ENCODE measurements at regions not wholly inside any gene's neighbourhood (a gene's known extent, or its start where the extent isn't known, plus 50 kb on each side); places are given as distances from the start of the nearest gene placed in this dataset.
"Not testable (repeated sequence)": the region's sequence is repeated elsewhere in the genome, so short reads cannot be mapped to it uniquely, and the experiment has no call there.

DNA sequence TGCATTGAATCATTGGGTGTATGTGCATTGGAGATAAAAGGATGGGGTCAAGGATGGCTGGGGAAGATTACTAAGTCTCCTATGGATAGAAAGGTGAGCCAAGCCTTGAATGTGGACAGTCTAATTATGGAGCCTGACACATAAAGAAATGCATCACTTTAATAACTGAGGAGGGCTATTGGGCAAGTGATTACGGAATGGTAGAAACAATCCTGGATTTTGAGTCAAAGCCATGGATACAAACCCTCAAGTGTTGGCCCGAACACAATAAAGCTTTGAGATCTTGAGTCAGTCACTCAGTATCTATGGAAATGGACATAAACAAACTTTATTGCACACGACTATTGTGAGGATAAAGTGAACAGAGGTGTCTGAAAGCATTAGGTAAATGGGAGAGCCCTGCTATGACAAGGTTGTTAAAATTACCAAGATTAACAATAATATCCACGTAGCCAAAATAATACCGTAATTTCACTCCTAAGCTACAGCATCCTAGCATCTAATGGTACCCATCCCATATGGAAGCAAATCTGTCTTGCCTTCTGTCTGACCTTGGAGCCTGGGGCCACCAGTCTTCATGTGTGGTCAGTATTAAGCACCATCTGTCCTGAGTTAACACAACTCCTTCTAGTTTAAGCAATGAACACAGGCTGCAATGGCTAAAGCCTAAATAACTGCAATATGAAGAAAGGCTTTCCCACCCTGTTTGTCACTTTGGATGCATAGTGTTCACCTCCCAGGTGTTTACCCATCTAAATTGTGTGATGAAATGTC, 136.9 kb upstream of the PRICKLE2 start:
- no peaks in the 10 kb centered on the region for H3K27me3 ChIP-seq
- no peak overlapping the region for H3K4me3 ChIP-seq (replicated peaks in 1 of 3)
- no peak for DNase-seq
- H3K27ac ChIP-seq, result no peak overlapping the region
- intact Hi-C loops (cut with DNase I), result no loop called here
- H3K36me3 ChIP-seq, result no peaks in the 10 kb centered on the region
- no peaks in the 10 kb centered on the region for H3K4me1 ChIP-seq
- H3K9me3 ChIP-seq, result no peaks in the 10 kb centered on the region
- TF ChIP-seq POLR2A (IDR thresholded peaks at IDR 0.05), result no peak
- TF ChIP-seq, protein P1, sequence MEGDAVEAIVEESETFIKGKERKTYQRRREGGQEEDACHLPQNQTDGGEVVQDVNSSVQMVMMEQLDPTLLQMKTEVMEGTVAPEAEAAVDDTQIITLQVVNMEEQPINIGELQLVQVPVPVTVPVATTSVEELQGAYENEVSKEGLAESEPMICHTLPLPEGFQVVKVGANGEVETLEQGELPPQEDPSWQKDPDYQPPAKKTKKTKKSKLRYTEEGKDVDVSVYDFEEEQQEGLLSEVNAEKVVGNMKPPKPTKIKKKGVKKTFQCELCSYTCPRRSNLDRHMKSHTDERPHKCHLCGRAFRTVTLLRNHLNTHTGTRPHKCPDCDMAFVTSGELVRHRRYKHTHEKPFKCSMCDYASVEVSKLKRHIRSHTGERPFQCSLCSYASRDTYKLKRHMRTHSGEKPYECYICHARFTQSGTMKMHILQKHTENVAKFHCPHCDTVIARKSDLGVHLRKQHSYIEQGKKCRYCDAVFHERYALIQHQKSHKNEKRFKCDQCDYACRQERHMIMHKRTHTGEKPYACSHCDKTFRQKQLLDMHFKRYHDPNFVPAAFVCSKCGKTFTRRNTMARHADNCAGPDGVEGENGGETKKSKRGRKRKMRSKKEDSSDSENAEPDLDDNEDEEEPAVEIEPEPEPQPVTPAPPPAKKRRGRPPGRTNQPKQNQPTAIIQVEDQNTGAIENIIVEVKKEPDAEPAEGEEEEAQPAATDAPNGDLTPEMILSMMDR (IDR thresholded peaks at IDR 0.05), result no peak
- WGBS, 2 donors, result 92% methylated on average over 5 of the region's 5 CpGs

DNA sequence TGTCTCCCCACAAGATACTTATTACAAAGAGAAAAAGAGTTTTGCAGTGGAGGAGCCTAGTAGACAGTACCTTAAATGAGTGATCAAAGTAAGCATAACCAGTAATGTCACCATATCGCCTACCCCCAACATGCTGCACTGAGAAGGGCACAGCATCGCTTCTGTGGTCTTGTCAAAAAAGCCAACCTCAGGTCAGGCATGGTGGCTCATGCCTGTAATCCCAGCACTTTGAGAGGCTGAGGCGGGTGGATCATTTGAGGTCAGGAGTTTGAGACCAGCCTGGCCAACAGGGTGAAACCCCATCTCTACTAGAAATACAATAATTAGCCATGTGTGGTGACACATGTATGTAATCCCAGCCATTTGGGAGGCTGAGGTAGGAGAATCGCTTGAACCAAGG, 135.8 kb upstream of the PRICKLE2 start:
- H3K27ac ChIP-seq; intact Hi-C loops (cut with DNase I); H3K4me1 ChIP-seq; DNase-seq; H3K9me3 ChIP-seq; H3K36me3 ChIP-seq; H3K4me3 ChIP-seq (replicated peaks in 1 of 3); H3K27me3 ChIP-seq: not testable (repeated sequence)
- 91 to 95% methylated on average over 4 of the region's 4 CpGs for WGBS, 2 donors

DNA sequence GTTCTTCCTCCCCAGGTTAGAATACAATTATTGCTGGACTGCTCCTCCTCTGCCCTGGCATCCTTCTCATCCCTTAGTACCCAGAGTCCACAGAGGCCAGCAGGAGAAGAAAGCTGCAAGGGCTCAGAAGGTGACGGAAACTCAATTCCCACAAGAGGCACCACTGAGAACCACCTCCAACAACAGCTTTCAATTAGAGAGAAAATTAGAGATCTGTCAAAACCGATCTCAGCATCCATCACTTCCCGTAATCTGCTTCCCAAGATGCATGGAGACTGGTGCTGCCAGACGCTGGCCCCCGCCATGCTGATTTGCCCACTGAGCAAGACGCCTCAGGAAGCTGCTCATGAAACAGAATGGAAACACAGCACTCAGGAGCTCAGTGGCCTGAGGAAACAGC, 135.0 kb upstream of the PRICKLE2 start:
- Histone ChIP-seq H3K4me1 (peaks cover 0 to 6% of the 10 kb centered on the region in 2 donors), H3K36me3 (no peaks in the 10 kb centered on the region), H3K27me3 (no peaks in the 10 kb centered on the region), H3K4me3 (replicated peaks in 1 of 3) (no peak overlapping the region), H3K9me3 (no peaks in the 10 kb centered on the region), H3K27ac (no peak overlapping the region)
- 82 to 93% methylated on average over 6 of the region's 6 CpGs for WGBS, 2 donors
- intact Hi-C loops (cut with DNase I), result no loop called here
- DNase-seq, result no peak
- no peak for TF ChIP-seq POLR2A (IDR thresholded peaks at IDR 0.05)
- TF ChIP-seq, protein P1 (IDR thresholded peaks at IDR 0.05), result no peak

DNA sequence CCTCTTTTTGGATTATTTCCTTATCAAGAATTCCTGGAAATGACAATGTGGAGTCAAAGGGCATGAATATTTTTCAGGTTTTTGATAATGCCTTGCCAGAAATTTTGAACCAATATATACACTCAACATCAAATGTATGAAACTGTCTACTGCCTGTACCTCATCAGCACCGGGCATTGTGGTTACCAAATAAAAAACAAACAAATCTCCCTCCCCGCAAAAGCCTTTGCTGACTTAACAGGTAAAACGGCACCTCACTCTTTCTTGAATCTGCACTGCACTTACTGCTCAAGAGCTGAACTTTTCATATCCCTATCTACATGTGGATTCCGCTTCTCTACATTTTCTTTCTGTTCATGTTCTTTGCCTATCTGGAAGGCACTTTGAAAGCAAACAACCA, 134.5 kb upstream of the PRICKLE2 start:
- no peak overlapping the region for H3K4me3 ChIP-seq (replicated peaks in 1 of 3)
- H3K9me3 ChIP-seq, result no peaks in the 10 kb centered on the region
- TF ChIP-seq, protein P1 (IDR thresholded peaks at IDR 0.05), result no peak
- TF ChIP-seq POLR2A (IDR thresholded peaks at IDR 0.05), result no peak
- peaks cover 0 to 7% of the 10 kb centered on the region in 2 donors for H3K4me1 ChIP-seq
- WGBS, 2 donors, result 79 to 84% methylated on average over 4 of the region's 4 CpGs
- DNase-seq, result no peak
- intact Hi-C loops (cut with DNase I), result no loop called here
- no peak overlapping the region for H3K27ac ChIP-seq
- H3K36me3 ChIP-seq, result no peaks in the 10 kb centered on the region
- H3K27me3 ChIP-seq, result no peaks in the 10 kb centered on the region

DNA sequence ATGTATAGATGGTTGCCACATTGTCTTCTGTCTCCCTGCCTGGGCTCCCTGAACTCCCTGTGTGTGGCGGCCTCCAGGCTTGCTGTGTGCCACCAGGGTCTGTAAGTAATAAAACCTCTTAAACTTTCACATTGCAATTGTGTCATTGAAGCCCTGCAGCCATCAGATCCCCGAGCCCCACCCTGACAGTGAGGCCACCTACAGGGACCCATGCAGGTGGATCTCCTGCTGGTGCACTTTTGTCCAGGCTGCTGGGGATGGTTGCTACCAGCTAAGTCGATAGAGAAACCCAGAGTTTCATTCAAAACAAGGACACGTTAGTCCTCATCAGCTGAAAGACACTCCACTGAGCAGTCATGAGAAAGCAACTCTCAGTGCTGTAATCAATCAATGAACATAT, 133.6 kb upstream of the PRICKLE2 start:
- Histone ChIP-seq H3K36me3 (no peaks in the 10 kb centered on the region), H3K27ac (no peak overlapping the region), H3K9me3 (no peaks in the 10 kb centered on the region), H3K27me3 (no peaks in the 10 kb centered on the region), H3K4me1 (peaks cover 0 to 7% of the 10 kb centered on the region in 2 donors), H3K4me3 (replicated peaks in 1 of 3) (no peak overlapping the region)
- TF ChIP-seq, protein P1 (IDR thresholded peaks at IDR 0.05), result no peak
- no peak for TF ChIP-seq POLR2A (IDR thresholded peaks at IDR 0.05)
- no peak for DNase-seq
- intact Hi-C loops (cut with DNase I), result no loop called here
- 70 to 74% methylated on average over 3 to 4 of the region's 4 CpGs for WGBS, 2 donors
